ENCODE measurements at regions not wholly inside any gene's neighbourhood (a gene's known extent, or its start where the extent isn't known, plus 50 kb on each side); places are given as distances from the start of the nearest gene placed in this dataset.

DNA sequence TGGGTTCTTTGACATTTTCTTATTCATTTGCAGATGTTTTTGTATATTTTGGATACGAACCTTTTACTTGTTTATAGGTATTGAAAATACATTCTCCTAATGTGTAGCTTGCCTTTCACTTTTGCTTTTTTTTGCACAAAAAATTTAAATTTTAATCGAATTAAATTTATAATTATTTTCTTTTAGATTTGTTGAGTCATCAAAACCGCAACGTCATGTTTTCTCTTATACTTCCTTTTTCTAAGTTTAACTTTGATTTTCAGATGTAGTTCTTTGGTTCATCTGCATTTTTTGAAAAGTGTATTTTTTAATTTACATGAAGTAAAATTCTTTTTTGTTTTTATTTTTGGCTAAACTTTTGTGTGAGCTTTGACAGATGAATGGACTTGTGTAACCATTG, 243.7 kb upstream of the DPYD start:
- H3K27me3 ChIP-seq = no peaks in the 10 kb centered on the region
- 61 to 79% methylated on average over 4 of the region's 4 CpGs for WGBS, 2 donors
- no peak overlapping the region for H3K27ac ChIP-seq
- no peak for TF ChIP-seq POLR2AphosphoS5 (IDR thresholded peaks at IDR 0.05)
- TF ChIP-seq POLR2A (IDR thresholded peaks at IDR 0.05) = no peak
- TF ChIP-seq, protein P1, sequence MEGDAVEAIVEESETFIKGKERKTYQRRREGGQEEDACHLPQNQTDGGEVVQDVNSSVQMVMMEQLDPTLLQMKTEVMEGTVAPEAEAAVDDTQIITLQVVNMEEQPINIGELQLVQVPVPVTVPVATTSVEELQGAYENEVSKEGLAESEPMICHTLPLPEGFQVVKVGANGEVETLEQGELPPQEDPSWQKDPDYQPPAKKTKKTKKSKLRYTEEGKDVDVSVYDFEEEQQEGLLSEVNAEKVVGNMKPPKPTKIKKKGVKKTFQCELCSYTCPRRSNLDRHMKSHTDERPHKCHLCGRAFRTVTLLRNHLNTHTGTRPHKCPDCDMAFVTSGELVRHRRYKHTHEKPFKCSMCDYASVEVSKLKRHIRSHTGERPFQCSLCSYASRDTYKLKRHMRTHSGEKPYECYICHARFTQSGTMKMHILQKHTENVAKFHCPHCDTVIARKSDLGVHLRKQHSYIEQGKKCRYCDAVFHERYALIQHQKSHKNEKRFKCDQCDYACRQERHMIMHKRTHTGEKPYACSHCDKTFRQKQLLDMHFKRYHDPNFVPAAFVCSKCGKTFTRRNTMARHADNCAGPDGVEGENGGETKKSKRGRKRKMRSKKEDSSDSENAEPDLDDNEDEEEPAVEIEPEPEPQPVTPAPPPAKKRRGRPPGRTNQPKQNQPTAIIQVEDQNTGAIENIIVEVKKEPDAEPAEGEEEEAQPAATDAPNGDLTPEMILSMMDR (IDR thresholded peaks at IDR 0.05) = no peak
- no peak for TF ChIP-seq EP300 (IDR thresholded peaks at IDR 0.05)
- H3K36me3 ChIP-seq = no peaks in the 10 kb centered on the region
- DNase-seq = no peak
- H3K4me1 ChIP-seq = no peaks in the 10 kb centered on the region
- H3K9me3 ChIP-seq = no peaks in the 10 kb centered on the region
- intact Hi-C loops (cut with DNase I) = no loop called here
- H3K4me3 ChIP-seq = no peak overlapping the region

DNA sequence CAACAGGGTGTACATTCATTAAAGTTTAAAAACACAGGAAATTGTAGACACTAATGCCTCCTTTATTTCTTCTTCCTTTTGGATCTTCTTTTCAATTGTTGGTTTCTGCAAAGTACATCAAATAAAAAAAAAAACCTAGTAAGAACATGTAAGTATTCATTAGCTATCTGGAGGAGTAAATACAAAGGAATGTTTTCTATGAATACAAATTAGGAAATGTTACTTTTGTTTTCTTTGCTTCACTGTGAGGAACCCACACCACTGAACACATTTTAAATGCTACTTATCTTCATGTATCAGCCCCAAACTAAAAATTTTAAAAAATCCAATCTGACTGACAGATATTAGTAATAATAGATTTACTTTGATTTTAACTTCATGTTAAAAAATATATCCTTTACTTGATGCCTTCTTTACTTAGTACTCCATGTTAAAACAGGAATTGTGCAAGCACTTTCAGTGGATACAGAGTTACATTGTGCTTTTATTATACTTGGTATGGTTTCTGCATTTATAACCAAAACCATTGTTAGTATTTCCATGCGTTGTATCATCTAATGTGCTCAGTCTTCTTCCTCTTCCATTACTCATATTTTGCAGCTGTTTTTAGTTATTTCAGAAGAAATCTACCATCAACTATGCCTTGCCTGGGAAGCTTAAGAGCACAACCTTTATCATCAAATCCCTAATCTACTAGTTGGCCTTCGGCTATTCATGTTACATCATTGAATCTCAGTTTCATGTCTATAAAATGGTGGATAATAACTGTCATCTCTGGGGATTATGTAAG, 236.9 kb upstream of the DPYD start:
- TF ChIP-seq POLR2AphosphoS5 (IDR thresholded peaks at IDR 0.05) (no peak), EP300 (IDR thresholded peaks at IDR 0.05) (no peak), POLR2A (IDR thresholded peaks at IDR 0.05) (no peak)
- TF ChIP-seq, protein P1 (IDR thresholded peaks at IDR 0.05) = no peak

DNA sequence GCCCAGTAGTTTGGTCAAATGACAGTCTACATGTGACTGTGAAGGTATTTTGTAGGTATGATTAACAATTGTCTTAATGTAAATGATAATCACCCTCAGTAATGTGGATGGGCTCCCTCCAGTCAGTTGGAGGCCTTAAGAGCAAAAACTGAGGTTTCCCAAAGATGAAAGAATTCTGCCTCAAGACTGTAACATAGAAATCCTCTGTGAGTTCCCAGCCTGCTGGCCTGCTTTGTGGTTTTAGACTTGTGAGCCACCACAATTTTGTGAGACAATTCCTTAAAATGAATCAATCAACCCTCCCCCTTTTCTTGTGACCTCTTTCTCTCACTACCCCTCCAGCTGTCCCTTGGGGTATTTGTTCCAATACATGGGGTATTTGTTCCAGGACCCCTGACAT, 226.4 kb upstream of the DPYD start:
- no peak for TF ChIP-seq POLR2A (IDR thresholded peaks at IDR 0.05)
- no peak for TF ChIP-seq POLR2AphosphoS5 (IDR thresholded peaks at IDR 0.05)
- no peak for TF ChIP-seq EP300 (IDR thresholded peaks at IDR 0.05)
- TF ChIP-seq, protein P1 (IDR thresholded peaks at IDR 0.05) = no peak
- H3K36me3 ChIP-seq = no peaks in the 10 kb centered on the region
- no peaks in the 10 kb centered on the region for H3K27me3 ChIP-seq
- no peaks in the 10 kb centered on the region for H3K4me1 ChIP-seq
- intact Hi-C loops (cut with DNase I) = no loop called here
- DNase-seq = no peak
- H3K27ac ChIP-seq = no peak overlapping the region
- H3K9me3 ChIP-seq = peaks cover 0 to 1% (median 0%) of the 10 kb centered on the region in 4 donors
- H3K4me3 ChIP-seq = no peak overlapping the region

More for the DNA sequence above, 236.9 kb upstream of the DPYD start:
- Histone ChIP-seq H3K27me3 (no peaks in the 10 kb centered on the region), H3K4me1 (no peaks in the 10 kb centered on the region), H3K27ac (no peak overlapping the region), H3K36me3 (no peaks in the 10 kb centered on the region), H3K4me3 (no peak overlapping the region), H3K9me3 (peaks cover 0 to 5% (median 2%) of the 10 kb centered on the region in 4 donors)
- WGBS, 2 donors = 79 to 91% methylated on average over 2 of the region's 2 CpGs
- intact Hi-C loops (cut with DNase I) = no loop called here
- no peak for DNase-seq

DNA sequence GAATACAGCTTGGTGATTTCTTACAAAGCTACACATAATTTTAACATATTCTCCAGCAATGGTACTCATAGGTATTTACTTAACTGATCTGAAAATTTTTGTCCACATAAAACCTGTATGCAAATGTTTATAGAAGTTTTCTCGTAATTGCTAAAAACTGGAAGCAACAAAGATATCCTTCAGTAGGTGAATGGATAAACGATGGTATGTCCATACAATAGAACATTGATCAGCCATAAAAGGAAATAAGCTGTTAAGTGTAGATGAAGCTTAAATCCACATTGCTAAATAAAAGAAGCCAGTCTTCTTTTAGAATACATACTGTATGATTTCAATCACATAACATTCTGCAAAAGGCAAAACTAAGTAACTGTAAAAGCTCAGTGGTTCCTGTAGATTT, 224.8 kb upstream of the DPYD start:
- Histone ChIP-seq H3K27ac (no peak overlapping the region), H3K9me3 (peaks cover 0 to 1% (median 0%) of the 10 kb centered on the region in 4 donors), H3K27me3 (no peaks in the 10 kb centered on the region), H3K36me3 (no peaks in the 10 kb centered on the region), H3K4me1 (no peaks in the 10 kb centered on the region), H3K4me3 (no peak overlapping the region)
- DNase-seq = no peak
- TF ChIP-seq POLR2AphosphoS5 (IDR thresholded peaks at IDR 0.05) (no peak), EP300 (IDR thresholded peaks at IDR 0.05) (no peak), POLR2A (IDR thresholded peaks at IDR 0.05) (no peak)
- TF ChIP-seq, protein P1 (IDR thresholded peaks at IDR 0.05) = no peak
- intact Hi-C loops (cut with DNase I) = no loop called here
- WGBS, 2 donors = 79 to 87% methylated on average over 2 of the region's 2 CpGs

DNA sequence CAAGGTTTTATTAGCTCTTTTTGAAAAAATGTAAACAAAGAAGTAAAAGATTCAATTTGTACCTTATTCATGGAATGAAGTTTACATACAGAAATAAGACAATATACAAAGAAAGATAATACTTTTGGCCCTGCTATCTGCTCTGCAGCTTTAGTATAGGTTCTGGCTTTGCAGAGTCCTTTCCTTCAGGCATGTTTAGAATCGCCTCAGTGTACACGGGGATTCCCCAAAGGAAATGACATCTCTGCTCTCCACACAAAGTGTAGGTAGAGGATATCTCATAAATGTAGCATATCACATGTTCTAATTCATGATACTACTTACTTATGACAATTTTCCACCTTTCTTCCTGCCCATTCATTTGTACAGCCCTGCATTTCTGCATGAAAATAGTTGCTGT, 222.6 kb upstream of the DPYD start:
- no peaks in the 10 kb centered on the region for H3K27me3 ChIP-seq
- no peaks in the 10 kb centered on the region for H3K4me1 ChIP-seq
- TF ChIP-seq, protein P1 (IDR thresholded peaks at IDR 0.05) = no peak
- TF ChIP-seq POLR2AphosphoS5 (IDR thresholded peaks at IDR 0.05) = no peak
- TF ChIP-seq EP300 (IDR thresholded peaks at IDR 0.05) = no peak
- no peak for TF ChIP-seq POLR2A (IDR thresholded peaks at IDR 0.05)
- whole genome bisulfite sequencing, 2 donors = 67 to 70% methylated on average over 2 of the region's 2 CpGs
- intact Hi-C loops (cut with DNase I) = no loop called here
- no peak overlapping the region for H3K27ac ChIP-seq
- no peaks in the 10 kb centered on the region for H3K36me3 ChIP-seq
- H3K4me3 ChIP-seq = no peak overlapping the region
- DNase-seq = no peak
- H3K9me3 ChIP-seq = no peaks in the 10 kb centered on the region
